PC-3 (cell line): ENCODE measurements at regions not wholly inside any gene's neighbourhood (a gene's known extent, or its start where the extent isn't known, plus 50 kb on each side); places are given as distances from the start of the nearest gene placed in this dataset.

ENCODE experiments used
- ATAC-seq: fragments of 200-7000 bp; cut with Tn5 transposase; 2 replicates; pipeline ENCODE4 v1.9.1; 2020; ENCODE audit warnings: mild to moderate bottlenecking, moderate library complexity
- BruUV-seq: library from RNA; stranded (reverse); fragments of 400-500 nt; replicated peaks from 2 replicates; lab custom pipeline; 2021; lab: Mats Ljungman, UMichigan
- CTCF ChIA-PET: fragments of 300-600 bp; sonication (Branson Sonifier 250); formaldehyde crosslinking; loops from one replicate; lab custom pipeline; 2022; ENCODE audit warnings: antibody characterized with exemption; lab: Charles Lee
- POLR2A ChIA-PET: fragments of 300-600 bp; sonication (Branson Sonifier 250); formaldehyde crosslinking; loops from one replicate; lab custom pipeline; 2022; ENCODE audit warnings: antibody characterized with exemption; ENCODE audit not compliant: unreplicated experiment; lab: Charles Lee
- DNase-seq: peaks from one replicate; pipeline ENCODE4 v3.0.0-alpha.2; 2015
- H2AFZ ChIP-seq: fragments of 300-600 bp; sonication (generic); 2 replicates; pipeline ENCODE4 v1.6.0; 2016; ENCODE audit warnings: antibody characterized with exemption, low read length
- H3F3A ChIP-seq: fragments of 300-600 bp; sonication (generic); one replicate; pipeline ENCODE4 v1.6.0; 2017; ENCODE audit warnings: antibody characterized with exemption, low read length, control low read depth, mild to moderate bottlenecking; ENCODE audit not compliant: unreplicated experiment
- H3K27ac ChIP-seq: fragments of 300-600 bp; sonication (generic); 2 replicates; pipeline ENCODE4 v1.5.1; 2016; ENCODE audit warnings: mild to moderate bottlenecking, low read length
- H3K27me3 ChIP-seq: fragments of 300-600 bp; sonication (generic); 2 replicates; pipeline ENCODE4 v1.6.1; 2016; ENCODE audit warnings: low read length, mixed read lengths
- H3K36me3 ChIP-seq: fragments of 300-600 bp; sonication (generic); 2 replicates; pipeline ENCODE4 v1.6.1; 2016; ENCODE audit warnings: low read depth, mixed run types, low read length, mixed read lengths
- H3K4me1 ChIP-seq: fragments of 300-600 bp; sonication (generic); 2 replicates; pipeline ENCODE4 v1.5.1; 2016; ENCODE audit warnings: low read length; ENCODE audit not compliant: insufficient read depth
- H3K4me2 ChIP-seq: fragments of 300-600 bp; sonication (generic); 2 replicates; pipeline ENCODE4 v1.6.0; 2016; ENCODE audit warnings: low read length
- H3K4me3 ChIP-seq: fragments of 300-600 bp; sonication (generic); 2 replicates; pipeline ENCODE4 v1.5.1; 2016; ENCODE audit warnings: mild to moderate bottlenecking, low read length, mixed read lengths
- H3K79me2 ChIP-seq: fragments of 300-600 bp; sonication (generic); 2 replicates; pipeline ENCODE4 v1.6.1; 2017; ENCODE audit warnings: low read length, mixed read lengths
- H3K9ac ChIP-seq: fragments of 300-600 bp; sonication (generic); 2 replicates; pipeline ENCODE4 v1.6.0; 2016; ENCODE audit warnings: mild to moderate bottlenecking, low read length
- H3K9me2 ChIP-seq: fragments of 300-600 bp; sonication (generic); replicated peaks from 2 replicates; pipeline ENCODE4 v1.6.1; 2016; ENCODE audit warnings: mixed run types, low read length, mixed read lengths
- H3K9me3 ChIP-seq: fragments of 300-600 bp; sonication (generic); 2 replicates; pipeline ENCODE4 v1.6.1; 2016; ENCODE audit warnings: low read length, mixed read lengths
- H4K20me1 ChIP-seq: fragments of 300-600 bp; sonication (generic); 2 replicates; pipeline ENCODE4 v1.6.1; 2016; ENCODE audit warnings: low read length, mixed read lengths
- CTCF ChIP-seq: fragments of 300-600 bp; sonication (generic); conservative IDR thresholded peaks from 2 replicates; pipeline ENCODE4 v1.5.1; 2017; ENCODE audit warnings: antibody characterized with exemption, low read depth, mild to moderate bottlenecking, low read length
- EZH2 ChIP-seq: fragments of 300-600 bp; sonication (generic); IDR thresholded peaks from one replicate; pipeline ENCODE4 v1.6.1; 2017; ENCODE audit warnings: antibody characterized with exemption, mild to moderate bottlenecking, low read length; ENCODE audit not compliant: unreplicated experiment
- EZH2phosphoT487 ChIP-seq: fragments of 300-600 bp; sonication (generic); IDR thresholded peaks from 2 replicates; pipeline ENCODE4 v1.6.1; 2018; ENCODE audit warnings: mild to moderate bottlenecking, antibody characterized with exemption, low read length, borderline replicate concordance
- intact Hi-C: fragments of 100-400 bp; cut with micrococcal nuclease; formaldehyde crosslinking; loops from 2 replicates; pipeline ENCODE4 v1.9.0; 2023

GRCh38 chr1:208944981-208945451 lies 638.5 kb upstream of the CAMK1G start:
- Histone ChIP-seq H4K20me1 (no peaks in the 10 kb centered on the region), H3K79me2 (no peaks in the 10 kb centered on the region), H3K9ac (no peak overlapping the region), H3K4me3 (no peak overlapping the region), H3K9me2 (no peaks in the 10 kb centered on the region), H2AFZ (peak overlapping the region; percentile 33), H3K27ac (no peak overlapping the region), H3K4me1 (peaks cover 21% of the 10 kb centered on the region), H3K9me3 (no peaks in the 10 kb centered on the region), H3F3A (no peaks in the 10 kb centered on the region), H3K4me2 (no peak overlapping the region), H3K36me3 (no peaks in the 10 kb centered on the region), H3K27me3 (no peaks in the 10 kb centered on the region)
- CTCF ChIA-PET = no interaction called here
- TF ChIP-seq CTCF = no peak
- TF ChIP-seq EZH2 = no peak
- TF ChIP-seq EZH2phosphoT487 = no peak
- DNase-seq (no peak), ATAC-seq (no peak)
- POLR2A ChIA-PET = no interaction called here
- BruUV-seq = no TSS peak
- intact Hi-C loops = no loop called here

- Histone ChIP-seq H2AFZ (no peak overlapping the region), H3K27me3 (no peaks in the 10 kb centered on the region), H3F3A (no peaks in the 10 kb centered on the region), H3K9ac (no peak overlapping the region), H4K20me1 (no peaks in the 10 kb centered on the region), H3K27ac (no peak overlapping the region), H3K4me3 (no peak overlapping the region), H3K36me3 (no peaks in the 10 kb centered on the region), H3K79me2 (no peaks in the 10 kb centered on the region), H3K4me2 (no peak overlapping the region), H3K9me2 (no peaks in the 10 kb centered on the region), H3K9me3 (no peaks in the 10 kb centered on the region), H3K4me1 (peaks cover 14% of the 10 kb centered on the region)
- TF ChIP-seq EZH2phosphoT487 = no peak
- TF ChIP-seq EZH2 = no peak
- no peak for TF ChIP-seq CTCF
- no TSS peak for BruUV-seq
- intact Hi-C loops = no loop called here
- no peak for ATAC-seq
- ChIA-PET POLR2A (no interaction called here), CTCF (no interaction called here)
- no peak for DNase-seq
Measured at GRCh38 chr1:208950206-208950605, 633.3 kb upstream of the CAMK1G start.

GRCh38 chr1:208951026-208951525 lies 632.4 kb upstream of the CAMK1G start:
- ATAC-seq (no peak), DNase-seq (no peak)
- Histone ChIP-seq H3K9me3 (no peaks in the 10 kb centered on the region), H3K4me1 (peaks cover 14% of the 10 kb centered on the region), H3K9ac (no peak overlapping the region), H3K4me2 (no peak overlapping the region), H3K9me2 (no peaks in the 10 kb centered on the region), H3K27ac (no peak overlapping the region), H3K79me2 (no peaks in the 10 kb centered on the region), H3F3A (no peaks in the 10 kb centered on the region), H2AFZ (no peak overlapping the region), H3K36me3 (no peaks in the 10 kb centered on the region), H3K4me3 (no peak overlapping the region), H4K20me1 (no peaks in the 10 kb centered on the region), H3K27me3 (no peaks in the 10 kb centered on the region)
- TF ChIP-seq CTCF = no peak
- no peak for TF ChIP-seq EZH2phosphoT487
- TF ChIP-seq EZH2 = no peak
- intact Hi-C loops = no loop called here
- BruUV-seq = no TSS peak
- ChIA-PET POLR2A (interaction anchor here (0.6 kb wide), 1 partner anchor 39 kb away, joined by 3 read pairs; no protein-coding TSS in a partner anchor), CTCF (no interaction called here)
